Omental fat pad (tissue), 3 donors: ENCODE measurements at regions not wholly inside any gene's neighbourhood (a gene's known extent, or its start where the extent isn't known, plus 50 kb on each side); places are given as distances from the start of the nearest gene placed in this dataset.

Experiments
- ATAC-seq: fragments of 150-250 bp; one replicate; pipeline ENCODE4 v1.9.1; 2016; ENCODE audit warnings: mild to moderate bottlenecking, moderate library complexity; ENCODE audit not compliant: low FRiP score
- DNase-seq: peaks from one replicate; pipeline ENCODE4 v3.0.0-alpha.2; 2019; ENCODE audit warnings: low spot score
- CTCF ChIP-seq, 3 donors: fragments of 450-650 bp; IDR thresholded peaks; one replicate each; pipeline ENCODE4 v1.5.1; 2016 to 2017; ENCODE audit warnings: antibody characterized with exemption in 3 of 3, mild to moderate bottlenecking in 3 of 3, moderate library complexity in 2 of 3

DNA sequence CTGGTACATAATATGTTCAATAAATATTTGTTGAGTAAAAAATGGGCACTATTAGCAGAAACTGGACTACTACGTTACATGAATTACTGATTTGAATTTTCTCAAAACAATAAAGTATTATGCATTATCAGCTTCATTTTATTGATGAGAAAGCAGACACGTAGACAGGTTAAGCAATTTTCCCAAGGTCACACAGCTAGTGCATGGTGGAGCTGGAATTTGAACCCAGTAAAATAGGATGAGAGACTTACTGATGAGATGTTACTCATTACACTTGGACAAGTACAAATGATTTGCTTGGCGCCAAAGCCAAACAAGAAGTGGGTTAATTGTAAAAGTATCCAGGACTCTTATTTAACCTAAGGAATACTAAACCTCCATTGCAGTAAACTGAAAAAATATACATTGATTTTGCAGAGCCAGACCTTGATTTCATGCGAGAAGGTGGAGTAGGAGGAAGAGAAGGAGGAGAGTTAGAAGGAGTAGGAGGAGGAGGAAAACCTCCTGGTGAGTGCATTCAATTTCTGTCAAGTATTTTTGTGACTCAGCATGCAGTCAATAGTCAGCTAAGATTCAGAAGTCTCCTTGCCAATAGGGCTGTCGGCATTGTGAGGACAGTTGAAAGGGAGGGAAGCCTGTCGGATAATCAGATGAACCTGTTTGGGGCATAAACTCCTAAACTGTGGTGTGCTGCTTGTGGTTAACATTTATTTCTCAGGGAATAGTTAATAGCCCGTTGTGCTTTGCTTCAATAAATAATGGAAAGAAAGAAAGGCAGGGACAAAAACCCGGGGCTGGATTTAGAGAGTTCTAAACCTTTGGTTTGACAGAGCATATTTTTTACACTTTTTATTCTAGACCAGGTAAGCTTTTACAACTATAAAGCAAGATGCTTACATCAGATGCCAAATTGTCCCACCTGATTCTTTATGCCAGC is 77.0 kb upstream of the TACR1 start:
- TF ChIP-seq CTCF (IDR thresholded peaks at IDR 0.05) = no peak
- no peak for ATAC-seq

GRCh38 chr2:75274936-75275335 is 75.6 kb upstream of the TACR1 start:
- no peak for TF ChIP-seq CTCF (IDR thresholded peaks at IDR 0.05)
- DNase-seq = no peak
- no peak for ATAC-seq

More for the DNA sequence above, 77.0 kb upstream of the TACR1 start:
- DNase-seq = no peak

- ATAC-seq (no peak), DNase-seq (no peak)
- TF ChIP-seq CTCF (IDR thresholded peaks at IDR 0.05) = no peak
Measured at GRCh38 chr2:75268112-75268511, 68.8 kb upstream of the TACR1 start.

GRCh38 chr2:75261923-75262322 is 62.6 kb upstream of the TACR1 start:
- TF ChIP-seq CTCF (IDR thresholded peaks at IDR 0.05) = no peak
- ATAC-seq = no peak
- no peak for DNase-seq

GRCh38 chr2:75260946-75261345 is 61.6 kb upstream of the TACR1 start:
- TF ChIP-seq CTCF (IDR thresholded peaks at IDR 0.05) = no peak
- no peak for ATAC-seq
- no peak for DNase-seq

GRCh38 chr2:75258620-75259019 is 59.3 kb upstream of the TACR1 start:
- no peak for DNase-seq
- TF ChIP-seq CTCF (IDR thresholded peaks at IDR 0.05) = no peak
- ATAC-seq = no peak

DNA sequence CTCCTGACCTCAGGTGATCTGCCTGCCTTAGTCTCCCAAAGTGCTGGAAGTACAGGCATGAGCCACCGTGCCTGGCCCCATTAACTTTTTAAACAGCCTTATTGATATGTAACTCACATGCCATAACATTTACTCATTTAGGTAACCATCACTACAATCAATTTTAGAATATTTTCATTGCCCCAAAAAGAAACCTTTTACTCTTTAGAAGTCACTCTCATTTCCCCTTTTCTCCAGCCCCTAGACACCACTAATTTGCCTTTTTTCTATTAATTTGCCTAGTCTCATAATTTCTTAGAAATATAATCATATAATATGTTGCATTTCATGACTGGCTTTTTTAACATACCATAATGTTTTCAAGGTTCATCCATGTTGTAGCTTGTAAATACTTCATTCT is 57.2 kb upstream of the TACR1 start:
- DNase-seq (no peak), ATAC-seq (no peak)
- TF ChIP-seq CTCF (IDR thresholded peaks at IDR 0.05) = no peak
